IMR-90 (cell line): ENCODE measurements at regions not wholly inside any gene's neighbourhood (a gene's known extent, or its start where the extent isn't known, plus 50 kb on each side); places are given as distances from the start of the nearest gene placed in this dataset.

ENCODE experiments used
- ATAC-seq: fragments of 200-7000 bp; cut with Tn5 transposase; 2 replicates; pipeline ENCODE4 v1.9.1; 2020; ENCODE audit warnings: low read depth, mild to moderate bottlenecking, moderate library complexity
- BruUV-seq: library from RNA; stranded (reverse); fragments of 400-500 nt; replicated peaks from 2 replicates; lab custom pipeline; 2021; lab: Mats Ljungman, UMichigan
- CTCF ChIA-PET: fragments of 300-600 bp; formaldehyde crosslinking; extraction: SDS; loops from one replicate; lab custom pipeline; 2021; ENCODE audit warnings: antibody characterized with exemption; lab: Yijun Ruan, JAX
- POLR2A ChIA-PET: fragments of 300-600 bp; sonication (Branson Sonifier 250); formaldehyde crosslinking; loops from one replicate; lab custom pipeline; 2022; ENCODE audit warnings: antibody characterized with exemption; ENCODE audit not compliant: unreplicated experiment; lab: Charles Lee
- DNase-seq: peaks from one replicate; pipeline ENCODE4 v3.0.0; 2013
- H2AFZ ChIP-seq: replicated peaks from 2 replicates; pipeline ENCODE3; 2013; ENCODE audit warnings: low read length, mild to moderate bottlenecking; ENCODE audit not compliant: poor library complexity
- H2AK5ac ChIP-seq: 2 replicates; pipeline ENCODE4 v1.6.1; 2013; ENCODE audit warnings: low read depth, low read length, inconsistent platforms
- H2AK9ac ChIP-seq: replicated peaks from 2 replicates; pipeline ENCODE3; 2013; ENCODE audit warnings: mild to moderate bottlenecking, low read depth, low read length, moderate library complexity; ENCODE audit not compliant: poor library complexity
- H2BK120ac ChIP-seq: 2 replicates; pipeline ENCODE4 v1.6.1; 2013; ENCODE audit warnings: low read depth, low read length, inconsistent platforms
- H2BK15ac ChIP-seq: 3 replicates; pipeline ENCODE4 v1.6.1; 2013; ENCODE audit warnings: low read depth, low read length, inconsistent platforms
- H2BK20ac ChIP-seq: 2 replicates; pipeline ENCODE4 v1.6.1; 2013; ENCODE audit warnings: low read depth, mild to moderate bottlenecking, inconsistent platforms, low read length, moderate library complexity
- H2BK5ac ChIP-seq: 2 replicates; pipeline ENCODE4 v1.6.1; 2013; ENCODE audit warnings: mild to moderate bottlenecking, low read depth, low read length, inconsistent platforms; ENCODE audit not compliant: poor library complexity, severe bottlenecking
- H3K14ac ChIP-seq: replicated peaks from 2 replicates; pipeline ENCODE4 v1.6.1; 2013; ENCODE audit warnings: low read depth, low read length, inconsistent platforms
- H3K18ac ChIP-seq: 2 replicates; pipeline ENCODE4 v1.6.1; 2013; ENCODE audit warnings: low read depth, low read length, control low read depth
- H3K23ac ChIP-seq: 2 replicates; pipeline ENCODE4 v1.6.1; 2013; ENCODE audit warnings: low read depth, low read length, inconsistent platforms
- H3K27ac ChIP-seq: 2 replicates; pipeline ENCODE4 v1.5.1; 2013; ENCODE audit warnings: mild to moderate bottlenecking, control low read depth, low read length; ENCODE audit not compliant: insufficient read depth
- H3K27me3 ChIP-seq: 2 replicates; pipeline ENCODE4 v1.6.1; 2013; ENCODE audit warnings: low read length; ENCODE audit not compliant: control insufficient read depth, insufficient read depth
- H3K36me3 ChIP-seq: 2 replicates; pipeline ENCODE4 v1.6.1; 2013; ENCODE audit warnings: low read length, mixed read lengths; ENCODE audit not compliant: control insufficient read depth, insufficient read depth
- H3K4ac ChIP-seq: 2 replicates; pipeline ENCODE4 v1.6.1; 2013; ENCODE audit warnings: low read depth, low read length, inconsistent platforms
- H3K4me1 ChIP-seq: 2 replicates; pipeline ENCODE4 v1.6.1; 2013; ENCODE audit warnings: low read length, mixed read lengths; ENCODE audit not compliant: control insufficient read depth, insufficient read depth
- H3K4me2 ChIP-seq: 2 replicates; pipeline ENCODE4 v1.6.1; 2013; ENCODE audit warnings: low read depth, mild to moderate bottlenecking, control low read depth, low read length, moderate library complexity
- H3K4me3 ChIP-seq: 2 replicates; pipeline ENCODE4 v1.5.1; 2013; ENCODE audit warnings: low read depth, mild to moderate bottlenecking, control low read depth, low read length, moderate library complexity; ENCODE audit not compliant: insufficient read depth
- H3K56ac ChIP-seq: 2 replicates; pipeline ENCODE4 v1.6.1; 2013; ENCODE audit warnings: low read length, inconsistent platforms; ENCODE audit not compliant: insufficient read depth; ENCODE audit errors: extremely low read depth
- H3K79me1 ChIP-seq, 2 experiments: 2 replicates each; pipeline ENCODE4 v1.6.1; 2013; ENCODE audit warnings: low read length in 2 of 2, inconsistent platforms in 1 of 2, low read depth in 1 of 2
- H3K9ac ChIP-seq: 2 replicates; pipeline ENCODE4 v1.6.1; 2013; ENCODE audit warnings: low read depth, low read length, control low read depth
- H3K9me1 ChIP-seq: 2 replicates; pipeline ENCODE4 v1.6.1; 2013; ENCODE audit warnings: low read length, inconsistent platforms; ENCODE audit not compliant: insufficient read depth
- H3K9me3 ChIP-seq: 2 replicates; pipeline ENCODE4 v1.6.1; 2013; ENCODE audit warnings: low read length; ENCODE audit not compliant: control insufficient read depth, insufficient read depth
- H4K20me1 ChIP-seq: 2 replicates; pipeline ENCODE4 v1.6.1; 2013; ENCODE audit warnings: low read length, inconsistent platforms; ENCODE audit not compliant: insufficient read depth
- H4K5ac ChIP-seq: 2 replicates; pipeline ENCODE4 v1.6.1; 2013; ENCODE audit warnings: mild to moderate bottlenecking, low read depth, low read length, control low read depth
- H4K8ac ChIP-seq, 2 experiments: 2 replicates each; pipeline ENCODE4 v1.6.1; 2013; ENCODE audit warnings: low read depth in 2 of 2, low read length in 2 of 2, control low read depth in 1 of 2, inconsistent platforms in 1 of 2
- H4K91ac ChIP-seq: 2 replicates; pipeline ENCODE4 v1.6.1; 2013; ENCODE audit warnings: low read depth, low read length, inconsistent platforms; ENCODE audit not compliant: insufficient read depth
- BHLHE40 ChIP-seq: fragments of 150-350 bp; IDR thresholded peaks from 2 replicates; pipeline ENCODE4 v1.6.1; 2016; ENCODE audit warnings: mild to moderate bottlenecking, low read depth, low read length
- CEBPB ChIP-seq: IDR thresholded peaks from 2 replicates; pipeline ENCODE4 v1.6.1; 2012; ENCODE audit warnings: low read depth, low read length, improper control_type of control experiment
- FOS ChIP-seq: fragments of 150-350 bp; IDR thresholded peaks from 2 replicates; pipeline ENCODE4 v1.6.1; 2016; ENCODE audit warnings: low read depth, low read length
- WGBS, 2 experiments: methylation state at CpG; one replicate each; pipeline versions ENCODE4 v1.1.5 to v1.1.7; 2013; ENCODE audit warnings: missing lambda C conversion rate in 2 of 2; ENCODE audit not compliant: insufficient read length in 1 of 2; ENCODE audit errors: extremely low coverage in 2 of 2; 5-methylcytosine and 5-hydroxymethylcytosine counted together
- dilution Hi-C: fragments of 300-500 bp; cut with HindIII; formaldehyde crosslinking; loops from one replicate; pipeline ENCODE4 v1.14.3; 2018; ENCODE audit warnings: low sequenced_read_pairs; ENCODE audit not compliant: unreplicated experiment
- in situ Hi-C: fragments of 300-500 bp; cut with MboI; formaldehyde crosslinking; loops from 3 replicates; pipeline ENCODE4 v1.14.3; 2019; ENCODE audit warnings: low sequenced_read_pairs, inconsistent platforms, mixed read lengths
- intact Hi-C: fragments of 100-400 bp; cut with micrococcal nuclease; formaldehyde crosslinking; loops from 2 replicates; pipeline ENCODE4 v1.10.0; 2022
- TF ChIP-seq, protein P1 (sequence below): conservative IDR thresholded peaks from 2 replicates; pipeline ENCODE4 v1.5.1; 2012; ENCODE audit warnings: mild to moderate bottlenecking, low read depth, low read length, improper control_type of control experiment
- TF ChIP-seq, protein P2 (sequence below): fragments of 150-350 bp; IDR thresholded peaks from 2 replicates; pipeline ENCODE4 v1.6.1; 2017; ENCODE audit warnings: mild to moderate bottlenecking, antibody characterized with exemption, low read length, low read depth

DNA sequence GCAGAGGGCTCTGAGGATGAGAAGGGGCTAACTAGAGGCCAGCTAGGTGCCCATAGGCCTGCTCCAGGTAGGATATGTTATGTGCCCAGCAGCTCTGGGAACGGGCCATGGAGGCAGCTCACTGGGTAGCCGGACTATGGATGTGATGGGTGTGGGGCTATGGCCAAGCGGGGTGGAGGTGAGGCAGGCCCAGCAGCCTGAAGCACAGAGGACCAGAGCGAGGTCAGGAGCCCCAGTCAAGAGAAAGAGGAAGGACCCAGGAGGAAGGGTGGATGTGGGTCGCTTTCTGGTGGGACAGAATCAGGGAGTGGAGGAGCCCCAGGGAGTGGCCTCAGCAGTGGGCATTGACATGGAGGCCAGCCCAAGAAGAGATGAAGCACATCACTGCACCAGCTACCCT is 117.9 kb upstream of the MLN start:
- H3K4me2 ChIP-seq: no peak overlapping the region
- no peak for ATAC-seq
- no peak overlapping the region for H4K91ac ChIP-seq
- H3K4me1 ChIP-seq: no peaks in the 10 kb centered on the region
- H4K20me1 ChIP-seq: no peaks in the 10 kb centered on the region
- no peaks in the 10 kb centered on the region for H3K36me3 ChIP-seq
- H3K23ac ChIP-seq: no peak overlapping the region
- no peak overlapping the region for H3K18ac ChIP-seq
- no peak overlapping the region for H2BK20ac ChIP-seq
- H2AK9ac ChIP-seq: no peak overlapping the region
- dilution Hi-C loops (no loop called here), intact Hi-C loops (no loop called here), in situ Hi-C loops (no loop called here)
- 91% methylated on average over 2 of the region's 5 CpGs; no CpG with 5 or more reads in 1 of the 2 experiments for WGBS, 2 experiments
- H2BK5ac ChIP-seq: no peak overlapping the region
- peaks cover 45% of the 10 kb centered on the region for H3K27me3 ChIP-seq
- no peak overlapping the region for H2BK15ac ChIP-seq
- no peak overlapping the region for H4K5ac ChIP-seq
- TF ChIP-seq BHLHE40 (no peak), FOS (no peak), CEBPB (no peak)
- TF ChIP-seq, protein P1, sequence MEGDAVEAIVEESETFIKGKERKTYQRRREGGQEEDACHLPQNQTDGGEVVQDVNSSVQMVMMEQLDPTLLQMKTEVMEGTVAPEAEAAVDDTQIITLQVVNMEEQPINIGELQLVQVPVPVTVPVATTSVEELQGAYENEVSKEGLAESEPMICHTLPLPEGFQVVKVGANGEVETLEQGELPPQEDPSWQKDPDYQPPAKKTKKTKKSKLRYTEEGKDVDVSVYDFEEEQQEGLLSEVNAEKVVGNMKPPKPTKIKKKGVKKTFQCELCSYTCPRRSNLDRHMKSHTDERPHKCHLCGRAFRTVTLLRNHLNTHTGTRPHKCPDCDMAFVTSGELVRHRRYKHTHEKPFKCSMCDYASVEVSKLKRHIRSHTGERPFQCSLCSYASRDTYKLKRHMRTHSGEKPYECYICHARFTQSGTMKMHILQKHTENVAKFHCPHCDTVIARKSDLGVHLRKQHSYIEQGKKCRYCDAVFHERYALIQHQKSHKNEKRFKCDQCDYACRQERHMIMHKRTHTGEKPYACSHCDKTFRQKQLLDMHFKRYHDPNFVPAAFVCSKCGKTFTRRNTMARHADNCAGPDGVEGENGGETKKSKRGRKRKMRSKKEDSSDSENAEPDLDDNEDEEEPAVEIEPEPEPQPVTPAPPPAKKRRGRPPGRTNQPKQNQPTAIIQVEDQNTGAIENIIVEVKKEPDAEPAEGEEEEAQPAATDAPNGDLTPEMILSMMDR: no peak
- TF ChIP-seq, protein P2, sequence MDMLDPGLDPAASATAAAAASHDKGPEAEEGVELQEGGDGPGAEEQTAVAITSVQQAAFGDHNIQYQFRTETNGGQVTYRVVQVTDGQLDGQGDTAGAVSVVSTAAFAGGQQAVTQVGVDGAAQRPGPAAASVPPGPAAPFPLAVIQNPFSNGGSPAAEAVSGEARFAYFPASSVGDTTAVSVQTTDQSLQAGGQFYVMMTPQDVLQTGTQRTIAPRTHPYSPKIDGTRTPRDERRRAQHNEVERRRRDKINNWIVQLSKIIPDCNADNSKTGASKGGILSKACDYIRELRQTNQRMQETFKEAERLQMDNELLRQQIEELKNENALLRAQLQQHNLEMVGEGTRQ: no peak
- BruUV-seq: no TSS peak
- H3K27ac ChIP-seq: no peak overlapping the region
- no peaks in the 10 kb centered on the region for H3K79me1 ChIP-seq
- H4K8ac ChIP-seq: no peak overlapping the region
- H2BK120ac ChIP-seq: no peak overlapping the region
- DNase-seq: no peak
- CTCF ChIA-PET: no interaction called here
- H3K9me1 ChIP-seq: no peaks in the 10 kb centered on the region
- no peak overlapping the region for H3K9ac ChIP-seq
- no peaks in the 10 kb centered on the region for H3K9me3 ChIP-seq
- no peak overlapping the region for H3K4ac ChIP-seq
- no peak overlapping the region for H3K56ac ChIP-seq
- H3K14ac ChIP-seq: no peak overlapping the region
- POLR2A ChIA-PET: no interaction called here
- no peak overlapping the region for H2AFZ ChIP-seq
- H2AK5ac ChIP-seq: no peak overlapping the region
- H3K4me3 ChIP-seq: no peak overlapping the region
